Esophagus muscularis mucosa (tissue), 4 donors: ENCODE measurements at regions not wholly inside any gene's neighbourhood (a gene's known extent, or its start where the extent isn't known, plus 50 kb on each side); places are given as distances from the start of the nearest gene placed in this dataset.

Experiments
- EP300 ChIP-seq: sonication (generic); formaldehyde crosslinking; IDR thresholded peaks from one replicate; pipeline ENCODE4 v1.6.1; 2017; ENCODE audit warnings: antibody characterized with exemption
- POLR2A ChIP-seq: fragments of 450-650 bp; IDR thresholded peaks from one replicate; pipeline ENCODE4 v1.6.1; 2017; ENCODE audit warnings: antibody characterized with exemption, moderate library complexity, mild to moderate bottlenecking, low read depth
- POLR2AphosphoS5 ChIP-seq, 2 donors: sonication (generic); formaldehyde crosslinking; IDR thresholded peaks; one replicate each; pipeline ENCODE4 v1.6.1; 2017; ENCODE audit warnings: antibody characterized with exemption in 2 of 2
- TF ChIP-seq, protein P1 (sequence below), 3 experiments: fragments of 200-600 bp in 2 of 3; fragments of 450-650 bp in 1 of 3; sonication (generic) in 2 of 3; IDR thresholded peaks; one replicate each; pipeline ENCODE4 v1.5.1; 2017 to 2019; ENCODE audit warnings: antibody characterized with exemption in 3 of 3, mild to moderate bottlenecking in 2 of 3, moderate library complexity in 1 of 3

DNA sequence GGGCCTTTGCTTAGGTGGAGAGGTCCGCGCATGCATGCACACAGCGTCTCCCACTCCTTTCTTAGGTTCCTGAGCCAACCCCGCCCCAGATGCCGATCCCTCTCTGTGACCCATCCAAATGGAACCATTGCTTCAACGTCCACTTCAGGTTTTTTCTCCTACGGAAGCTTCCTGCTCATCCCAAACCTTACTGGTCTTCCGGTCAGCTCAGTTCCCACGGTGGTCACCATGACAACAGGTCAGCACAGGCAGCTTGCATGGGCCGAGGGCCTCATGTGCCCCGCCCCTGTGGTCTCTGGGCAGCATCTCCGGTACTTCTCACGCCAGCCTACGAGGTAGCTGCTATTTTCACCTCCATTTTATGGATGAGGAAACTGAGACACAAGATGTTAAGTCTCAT, 163.7 kb downstream of the SOCS6 start:
- TF ChIP-seq POLR2AphosphoS5 (IDR thresholded peaks at IDR 0.05) (no peak), POLR2A (no peak), EP300 (no peak)
- TF ChIP-seq, protein P1, sequence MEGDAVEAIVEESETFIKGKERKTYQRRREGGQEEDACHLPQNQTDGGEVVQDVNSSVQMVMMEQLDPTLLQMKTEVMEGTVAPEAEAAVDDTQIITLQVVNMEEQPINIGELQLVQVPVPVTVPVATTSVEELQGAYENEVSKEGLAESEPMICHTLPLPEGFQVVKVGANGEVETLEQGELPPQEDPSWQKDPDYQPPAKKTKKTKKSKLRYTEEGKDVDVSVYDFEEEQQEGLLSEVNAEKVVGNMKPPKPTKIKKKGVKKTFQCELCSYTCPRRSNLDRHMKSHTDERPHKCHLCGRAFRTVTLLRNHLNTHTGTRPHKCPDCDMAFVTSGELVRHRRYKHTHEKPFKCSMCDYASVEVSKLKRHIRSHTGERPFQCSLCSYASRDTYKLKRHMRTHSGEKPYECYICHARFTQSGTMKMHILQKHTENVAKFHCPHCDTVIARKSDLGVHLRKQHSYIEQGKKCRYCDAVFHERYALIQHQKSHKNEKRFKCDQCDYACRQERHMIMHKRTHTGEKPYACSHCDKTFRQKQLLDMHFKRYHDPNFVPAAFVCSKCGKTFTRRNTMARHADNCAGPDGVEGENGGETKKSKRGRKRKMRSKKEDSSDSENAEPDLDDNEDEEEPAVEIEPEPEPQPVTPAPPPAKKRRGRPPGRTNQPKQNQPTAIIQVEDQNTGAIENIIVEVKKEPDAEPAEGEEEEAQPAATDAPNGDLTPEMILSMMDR (IDR thresholded peaks at IDR 0.05), result no peak
